ENCODE measurements at regions not wholly inside any gene's neighbourhood (a gene's known extent, or its start where the extent isn't known, plus 50 kb on each side); places are given as distances from the start of the nearest gene placed in this dataset.

DNA sequence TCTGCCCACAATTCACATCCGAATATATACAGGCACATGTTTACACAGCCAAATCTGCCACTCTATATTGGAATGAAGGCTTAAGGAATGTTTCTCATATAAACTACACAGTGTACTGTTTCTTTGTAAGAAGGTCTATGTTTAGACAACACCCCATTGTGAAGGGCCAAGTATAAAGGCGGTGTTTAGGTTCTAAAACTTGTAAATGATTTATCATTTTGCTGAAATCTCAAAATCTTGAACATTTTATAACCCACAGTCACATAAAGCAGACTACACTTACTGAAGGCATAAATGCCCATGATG lies 94.0 kb downstream of the ZNF608 start:
- no peak for TF ChIP-seq CTCF (IDR thresholded peaks at IDR 0.05; ENCODE audit: control insufficient read depth, insufficient read depth, low read depth, low read length, missing control alignments)
- DNase-seq (ENCODE audit: low read depth): no peak
- H3K4me3 ChIP-seq (ENCODE audit: control insufficient read depth, low read depth, low read length): no peak overlapping the region

GRCh38 chr5:124651663-124652513 lies 94.6 kb downstream of the ZNF608 start:
- no peak for TF ChIP-seq CTCF (IDR thresholded peaks at IDR 0.05; ENCODE audit: control insufficient read depth, insufficient read depth, low read depth, low read length, missing control alignments)
- no peak for DNase-seq (ENCODE audit: low read depth)
- H3K4me3 ChIP-seq (ENCODE audit: control insufficient read depth, low read depth, low read length): peak overlapping the region; percentile 41

- no peak for TF ChIP-seq CTCF (IDR thresholded peaks at IDR 0.05; ENCODE audit: control insufficient read depth, insufficient read depth, low read depth, low read length, missing control alignments)
- no peak for DNase-seq (ENCODE audit: low read depth)
- peak overlapping the region; percentile 41 for H3K4me3 ChIP-seq (ENCODE audit: control insufficient read depth, low read depth, low read length)
Observed at GRCh38 chr5:124650951-124651662, 95.3 kb downstream of the ZNF608 start.

DNA sequence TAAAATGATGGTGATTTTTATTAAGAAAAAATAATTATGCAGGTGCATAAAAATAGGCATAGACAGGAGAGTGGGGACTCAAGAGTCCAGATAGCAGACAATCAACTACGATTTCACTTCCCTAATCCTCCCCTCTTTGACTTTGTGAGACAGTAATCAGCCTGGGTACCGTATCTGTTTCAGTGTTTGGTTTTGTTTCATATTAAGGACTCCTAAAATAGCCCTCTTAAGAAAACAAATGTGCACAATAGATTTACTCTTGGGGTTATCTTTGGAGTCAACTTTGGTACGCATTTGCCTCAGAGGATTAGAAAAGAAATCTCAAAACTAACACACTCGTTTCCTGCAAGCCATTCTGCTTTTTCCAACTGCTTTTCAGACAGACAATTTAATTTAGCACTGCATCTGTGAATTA lies 96.3 kb downstream of the ZNF608 start:
- TF ChIP-seq CTCF (IDR thresholded peaks at IDR 0.05; ENCODE audit: control insufficient read depth, insufficient read depth, low read depth, low read length, missing control alignments): no peak
- H3K4me3 ChIP-seq (ENCODE audit: control insufficient read depth, low read depth, low read length): no peak overlapping the region
- DNase-seq (ENCODE audit: low read depth): no peak

DNA sequence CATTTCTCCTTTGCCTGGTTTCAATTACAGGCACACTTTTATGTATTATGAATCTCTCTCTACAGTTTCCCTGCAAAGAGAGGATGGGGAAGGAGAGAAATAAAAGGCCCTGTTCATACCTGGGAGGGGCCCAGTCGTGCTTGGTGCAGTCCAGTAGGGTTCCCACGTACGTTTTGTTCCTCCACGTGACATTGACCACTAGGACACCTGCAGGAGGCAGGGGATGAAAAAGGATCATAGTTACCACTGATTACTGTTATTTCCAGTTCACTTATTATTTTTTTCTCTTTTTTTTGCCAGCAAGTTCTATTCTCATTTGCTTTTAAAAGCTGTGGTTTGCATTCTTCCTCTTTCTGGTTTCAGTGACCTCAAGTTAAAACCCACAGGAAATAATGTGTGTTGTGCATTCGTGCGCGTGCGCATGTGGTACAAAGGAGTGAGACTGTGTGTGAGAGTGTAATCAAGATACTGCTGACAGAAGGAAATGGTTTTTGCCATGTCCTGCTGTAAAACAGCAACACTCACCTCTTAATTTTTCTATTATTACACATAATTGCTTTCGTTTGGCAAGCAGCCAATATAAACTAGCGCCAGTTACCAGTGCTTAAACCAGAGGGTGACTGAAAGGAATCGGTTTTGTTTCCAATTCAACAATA lies 96.8 kb downstream of the ZNF608 start:
- TF ChIP-seq CTCF (IDR thresholded peaks at IDR 0.05; ENCODE audit: control insufficient read depth, insufficient read depth, low read depth, low read length, missing control alignments): no peak
- H3K4me3 ChIP-seq (ENCODE audit: control insufficient read depth, low read depth, low read length): no peak overlapping the region
- peak; percentile 90 for DNase-seq (ENCODE audit: low read depth)

GRCh38 chr5:124648902-124649467 lies 97.5 kb downstream of the ZNF608 start:
- H3K4me3 ChIP-seq (ENCODE audit: control insufficient read depth, low read depth, low read length): no peak overlapping the region
- no peak for DNase-seq (ENCODE audit: low read depth)

More at GRCh38 chr5:124648902-124649467, 97.5 kb downstream of the ZNF608 start:
- TF ChIP-seq CTCF (IDR thresholded peaks at IDR 0.05; ENCODE audit: control insufficient read depth, insufficient read depth, low read depth, low read length, missing control alignments): no peak
